MM.1S (cell line): ENCODE measurements at regions not wholly inside any gene's neighbourhood (a gene's known extent, or its start where the extent isn't known, plus 50 kb on each side); places are given as distances from the start of the nearest gene placed in this dataset.

Experiments
- DNase-seq: peaks from one replicate; pipeline ENCODE4 v3.0.0-alpha.2; 2015
- H2AFZ ChIP-seq: fragments of 300-600 bp; sonication (generic); 2 replicates; pipeline ENCODE4 v1.6.0; 2016; ENCODE audit warnings: antibody characterized with exemption, low read length
- H3F3A ChIP-seq: fragments of 300-600 bp; sonication (generic); 2 replicates; pipeline ENCODE4 v1.6.1; 2016; ENCODE audit warnings: mild to moderate bottlenecking, antibody characterized with exemption, low read length, moderate library complexity, mixed read lengths; ENCODE audit not compliant: insufficient read depth
- H3K27ac ChIP-seq: fragments of 300-600 bp; sonication (generic); 2 replicates; pipeline ENCODE4 v1.5.1; 2016; ENCODE audit warnings: mild to moderate bottlenecking, low read length
- H3K27me3 ChIP-seq: fragments of 300-600 bp; sonication (generic); replicated peaks from 2 replicates; pipeline ENCODE4 v1.6.0; 2016; ENCODE audit warnings: low read length; ENCODE audit not compliant: insufficient read depth
- H3K36me3 ChIP-seq: fragments of 300-600 bp; sonication (generic); replicated peaks from 2 replicates; pipeline ENCODE4 v1.6.1; 2016; ENCODE audit warnings: mild to moderate bottlenecking, low read length, mixed read lengths; ENCODE audit not compliant: insufficient read depth
- H3K4me1 ChIP-seq: fragments of 300-600 bp; sonication (generic); 2 replicates; pipeline ENCODE4 v1.6.1; 2016; ENCODE audit warnings: low read length, mixed read lengths
- H3K4me2 ChIP-seq: fragments of 300-600 bp; sonication (generic); 2 replicates; pipeline ENCODE4 v1.6.0; 2016; ENCODE audit warnings: low read depth, low read length
- H3K4me3 ChIP-seq: fragments of 300-600 bp; sonication (generic); 2 replicates; pipeline ENCODE4 v1.5.1; 2016; ENCODE audit warnings: low read length, mixed read lengths
- H3K79me2 ChIP-seq: fragments of 300-600 bp; sonication (generic); 2 replicates; pipeline ENCODE4 v1.6.1; 2016; ENCODE audit warnings: mixed run types, low read length, mixed read lengths
- H3K9ac ChIP-seq: fragments of 300-600 bp; sonication (generic); 2 replicates; pipeline ENCODE4 v1.6.1; 2016; ENCODE audit warnings: low read length, mixed read lengths
- H3K9me2 ChIP-seq: fragments of 300-600 bp; sonication (generic); replicated peaks from 2 replicates; pipeline ENCODE4 v1.6.1; 2016; ENCODE audit warnings: mild to moderate bottlenecking, low read length, mixed read lengths; ENCODE audit not compliant: insufficient read depth
- H3K9me3 ChIP-seq: fragments of 300-600 bp; sonication (generic); replicated peaks from 2 replicates; pipeline ENCODE4 v1.6.1; 2016; ENCODE audit warnings: mild to moderate bottlenecking, low read length, mixed read lengths; ENCODE audit not compliant: insufficient read depth
- H4K20me1 ChIP-seq: fragments of 300-600 bp; sonication (generic); 2 replicates; pipeline ENCODE4 v1.6.1; 2016; ENCODE audit warnings: mild to moderate bottlenecking, low read length, moderate library complexity, mixed read lengths; ENCODE audit not compliant: insufficient read depth
- EZH2 ChIP-seq: fragments of 300-600 bp; sonication (generic); optimal IDR thresholded peaks from 2 replicates; pipeline ENCODE3; 2017; ENCODE audit warnings: low read depth, mild to moderate bottlenecking, antibody characterized with exemption, low read length, mixed read lengths
- EZH2phosphoT487 ChIP-seq: fragments of 300-600 bp; sonication (generic); IDR thresholded peaks from 2 replicates; pipeline ENCODE4 v1.6.1; 2018; ENCODE audit warnings: antibody characterized with exemption, low read length
- TF ChIP-seq, protein P1 (sequence below): fragments of 300-600 bp; sonication (generic); IDR thresholded peaks from 2 replicates; pipeline ENCODE4 v1.5.1; 2016; ENCODE audit warnings: antibody characterized with exemption, low read length, mixed read lengths

- Histone ChIP-seq H3F3A (no peaks in the 10 kb centered on the region), H3K27me3 (no peaks in the 10 kb centered on the region), H3K9me3 (no peaks in the 10 kb centered on the region), H3K4me2 (no peak overlapping the region), H3K4me1 (no peaks in the 10 kb centered on the region), H3K79me2 (no peaks in the 10 kb centered on the region), H2AFZ (no peak overlapping the region), H3K36me3 (no peaks in the 10 kb centered on the region), H3K4me3 (no peak overlapping the region), H3K9me2 (no peaks in the 10 kb centered on the region), H3K9ac (no peak overlapping the region), H3K27ac (no peak overlapping the region), H4K20me1 (no peaks in the 10 kb centered on the region)
- DNase-seq: no peak
- no peak for TF ChIP-seq EZH2phosphoT487
- no peak for TF ChIP-seq EZH2
- TF ChIP-seq, protein P1, sequence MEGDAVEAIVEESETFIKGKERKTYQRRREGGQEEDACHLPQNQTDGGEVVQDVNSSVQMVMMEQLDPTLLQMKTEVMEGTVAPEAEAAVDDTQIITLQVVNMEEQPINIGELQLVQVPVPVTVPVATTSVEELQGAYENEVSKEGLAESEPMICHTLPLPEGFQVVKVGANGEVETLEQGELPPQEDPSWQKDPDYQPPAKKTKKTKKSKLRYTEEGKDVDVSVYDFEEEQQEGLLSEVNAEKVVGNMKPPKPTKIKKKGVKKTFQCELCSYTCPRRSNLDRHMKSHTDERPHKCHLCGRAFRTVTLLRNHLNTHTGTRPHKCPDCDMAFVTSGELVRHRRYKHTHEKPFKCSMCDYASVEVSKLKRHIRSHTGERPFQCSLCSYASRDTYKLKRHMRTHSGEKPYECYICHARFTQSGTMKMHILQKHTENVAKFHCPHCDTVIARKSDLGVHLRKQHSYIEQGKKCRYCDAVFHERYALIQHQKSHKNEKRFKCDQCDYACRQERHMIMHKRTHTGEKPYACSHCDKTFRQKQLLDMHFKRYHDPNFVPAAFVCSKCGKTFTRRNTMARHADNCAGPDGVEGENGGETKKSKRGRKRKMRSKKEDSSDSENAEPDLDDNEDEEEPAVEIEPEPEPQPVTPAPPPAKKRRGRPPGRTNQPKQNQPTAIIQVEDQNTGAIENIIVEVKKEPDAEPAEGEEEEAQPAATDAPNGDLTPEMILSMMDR: no peak
Measured at GRCh38 chr12:58481811-58482210, 438.5 kb downstream of the LRIG3 start.

DNA sequence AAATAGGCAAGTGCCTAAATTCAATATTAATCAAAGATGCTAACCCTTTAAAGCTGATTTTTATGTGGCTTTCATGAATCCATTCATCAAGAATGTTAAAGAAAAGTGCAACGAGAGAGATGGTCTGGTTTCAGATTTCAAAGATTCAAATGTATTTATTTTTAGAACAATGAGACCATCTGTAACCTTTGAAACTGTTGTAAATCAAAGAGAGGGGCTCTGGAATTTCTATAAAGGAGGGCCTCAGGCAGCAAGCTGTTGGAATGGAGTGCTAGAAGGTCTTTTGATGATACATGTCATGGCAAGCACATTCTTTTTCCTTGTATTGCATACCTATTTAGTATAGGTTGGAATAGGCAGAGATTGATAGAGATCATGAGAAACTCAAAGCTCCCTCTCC is 433.0 kb downstream of the LRIG3 start:
- no peak overlapping the region for H3K4me3 ChIP-seq

GRCh38 chr12:58487678-58488161 is 432.6 kb downstream of the LRIG3 start:
- Histone ChIP-seq H3K9me3 (no peaks in the 10 kb centered on the region), H3K27ac (no peak overlapping the region), H3K36me3 (no peaks in the 10 kb centered on the region), H3K4me3 (no peak overlapping the region), H3F3A (no peaks in the 10 kb centered on the region), H3K9me2 (peaks cover 3% of the 10 kb centered on the region; the same call in 1 of the 2 replicates), H2AFZ (no peak overlapping the region), H3K9ac (no peak overlapping the region), H3K4me1 (no peaks in the 10 kb centered on the region), H3K4me2 (no peak overlapping the region), H4K20me1 (no peaks in the 10 kb centered on the region), H3K27me3 (no peaks in the 10 kb centered on the region), H3K79me2 (no peaks in the 10 kb centered on the region)
- TF ChIP-seq EZH2 (no peak), EZH2phosphoT487 (no peak)
- TF ChIP-seq, protein P1: no peak
- no peak for DNase-seq

More for the DNA sequence above, 433.0 kb downstream of the LRIG3 start:
- DNase-seq: no peak
- Histone ChIP-seq H3F3A (no peaks in the 10 kb centered on the region), H3K27me3 (no peaks in the 10 kb centered on the region), H3K4me2 (no peak overlapping the region), H3K9me2 (peaks cover 3% of the 10 kb centered on the region; the same call in 1 of the 2 replicates), H3K27ac (no peak overlapping the region), H3K36me3 (no peaks in the 10 kb centered on the region), H3K4me1 (no peaks in the 10 kb centered on the region), H2AFZ (no peak overlapping the region), H3K9ac (no peak overlapping the region), H4K20me1 (no peaks in the 10 kb centered on the region), H3K9me3 (no peaks in the 10 kb centered on the region), H3K79me2 (no peaks in the 10 kb centered on the region)
- TF ChIP-seq, protein P1: no peak
- no peak for TF ChIP-seq EZH2phosphoT487
- no peak for TF ChIP-seq EZH2
